SK-N-SH treated with all-trans-retinoic acid at 6 μM for 48 hours (cell line): ENCODE measurements at regions not wholly inside any gene's neighbourhood (a gene's known extent, or its start where the extent isn't known, plus 50 kb on each side); places are given as distances from the start of the nearest gene placed in this dataset.
"Not testable (repeated sequence)": the region's sequence is repeated elsewhere in the genome, so short reads cannot be mapped to it uniquely, and the experiment has no call there.

Experiments
- ARNTL ChIP-seq: fragments of 450-650 bp; formaldehyde crosslinking; IDR thresholded peaks from 2 replicates; pipeline ENCODE4 v1.5.0; 2020; ENCODE audit warnings: low read depth, mild to moderate bottlenecking, moderate library complexity, borderline replicate concordance
- BACH2 ChIP-seq: fragments of 250-450 bp; sonication (Bioruptor Pico); IDR thresholded peaks from 2 replicates; pipeline ENCODE4 v1.9.0; 2021; ENCODE audit warnings: mild to moderate bottlenecking, borderline replicate concordance
- CSDC2 ChIP-seq: fragments of 250-450 bp; sonication (Bioruptor Pico); IDR thresholded peaks from 2 replicates; pipeline ENCODE4 v1.5.0; 2020; ENCODE audit warnings: mild to moderate bottlenecking, moderate library complexity
- ESRRG ChIP-seq: fragments of 250-450 bp; sonication (Bioruptor Pico); IDR thresholded peaks from 2 replicates; pipeline ENCODE4 v1.6.1; 2021; ENCODE audit warnings: mild to moderate bottlenecking
- GLIS3 ChIP-seq: fragments of 250-450 bp; sonication (Bioruptor Pico); IDR thresholded peaks from 2 replicates; pipeline ENCODE4 v1.5.0; 2020; ENCODE audit warnings: mild to moderate bottlenecking, moderate library complexity
- OSR1 ChIP-seq: fragments of 250-450 bp; sonication (Bioruptor Pico); IDR thresholded peaks from 2 replicates; pipeline ENCODE4 v1.8.0; 2022; ENCODE audit warnings: moderate library complexity, mild to moderate bottlenecking, inconsistent platforms
- PATZ1 ChIP-seq: fragments of 250-450 bp; sonication (Bioruptor Pico); IDR thresholded peaks from 2 replicates; pipeline ENCODE4 v1.8.0; 2020; ENCODE audit warnings: mild to moderate bottlenecking, moderate library complexity, borderline replicate concordance
- PPARA ChIP-seq: fragments of 250-450 bp; sonication (Bioruptor Pico); IDR thresholded peaks from 2 replicates; pipeline ENCODE4 v1.5.0; 2020; ENCODE audit warnings: mild to moderate bottlenecking, borderline replicate concordance
- ZC3H10 ChIP-seq: fragments of 250-450 bp; sonication (Bioruptor Pico); IDR thresholded peaks from 2 replicates; pipeline ENCODE4 v1.5.1; 2021; ENCODE audit warnings: mild to moderate bottlenecking, moderate library complexity
- ZFP3 ChIP-seq: fragments of 250-450 bp; sonication (Bioruptor Pico); IDR thresholded peaks from 2 replicates; pipeline ENCODE4 v1.5.0; 2020; ENCODE audit warnings: mild to moderate bottlenecking, moderate library complexity
- ZFP30 ChIP-seq: fragments of 450-650 bp; formaldehyde crosslinking; IDR thresholded peaks from 2 replicates; pipeline ENCODE4 v1.5.0; 2022; ENCODE audit warnings: mild to moderate bottlenecking, moderate library complexity
- ZNF565 ChIP-seq: fragments of 450-650 bp; formaldehyde crosslinking; conservative IDR thresholded peaks from 2 replicates; pipeline ENCODE4 v1.5.0; 2020; ENCODE audit warnings: low read depth, mild to moderate bottlenecking, moderate library complexity
- ZNF8 ChIP-seq: fragments of 450-650 bp; formaldehyde crosslinking; IDR thresholded peaks from 2 replicates; pipeline ENCODE4 v1.5.0; 2020; ENCODE audit warnings: mild to moderate bottlenecking, moderate library complexity
- TF ChIP-seq, protein P1 (sequence below): fragments of 250-450 bp; sonication (Bioruptor Pico); IDR thresholded peaks from 2 replicates; pipeline ENCODE4 v1.5.1; 2020; ENCODE audit warnings: low read depth, mild to moderate bottlenecking, moderate library complexity

GRCh38 chr20:56781987-56782560 is 153.0 kb downstream of the TFAP2C start:
- TF ChIP-seq ZFP30 (CRISPR knock-in tag); OSR1; ZC3H10 (CRISPR knock-in tag); ZFP3 (CRISPR knock-in tag); GLIS3 (CRISPR knock-in tag); ARNTL (CRISPR knock-in tag); ZNF8 (CRISPR knock-in tag); ZNF565; PATZ1 (CRISPR knock-in tag); BACH2 (CRISPR knock-in tag); PPARA (CRISPR knock-in tag); CSDC2; ESRRG (CRISPR knock-in tag): not testable (repeated sequence)
- TF ChIP-seq, protein P1, sequence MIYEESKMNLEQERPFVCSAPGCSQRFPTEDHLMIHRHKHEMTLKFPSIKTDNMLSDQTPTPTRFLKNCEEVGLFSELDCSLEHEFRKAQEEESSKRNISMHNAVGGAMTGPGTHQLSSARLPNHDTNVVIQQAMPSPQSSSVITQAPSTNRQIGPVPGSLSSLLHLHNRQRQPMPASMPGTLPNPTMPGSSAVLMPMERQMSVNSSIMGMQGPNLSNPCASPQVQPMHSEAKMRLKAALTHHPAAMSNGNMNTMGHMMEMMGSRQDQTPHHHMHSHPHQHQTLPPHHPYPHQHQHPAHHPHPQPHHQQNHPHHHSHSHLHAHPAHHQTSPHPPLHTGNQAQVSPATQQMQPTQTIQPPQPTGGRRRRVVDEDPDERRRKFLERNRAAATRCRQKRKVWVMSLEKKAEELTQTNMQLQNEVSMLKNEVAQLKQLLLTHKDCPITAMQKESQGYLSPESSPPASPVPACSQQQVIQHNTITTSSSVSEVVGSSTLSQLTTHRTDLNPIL (CRISPR knock-in tag): not testable (repeated sequence)
